GM12878 (cell line): ENCODE measurements at regions not wholly inside any gene's neighbourhood (a gene's known extent, or its start where the extent isn't known, plus 50 kb on each side); places are given as distances from the start of the nearest gene placed in this dataset.

Experiments
- ATAC-seq: fragments of 200-7000 bp; cut with Tn5 transposase; 3 replicates; pipeline ENCODE4 v1.9.1; 2020; ENCODE audit warnings: mild to moderate bottlenecking, moderate library complexity
- BruUV-seq: library from RNA; stranded (reverse); fragments of 400-500 nt; replicated peaks from 2 replicates; lab custom pipeline; 2021; lab: Mats Ljungman, UMichigan
- CTCF ChIA-PET: fragments of 300-600 bp; sonication (Branson Sonifier 250); formaldehyde crosslinking; extraction: SDS; loops from one replicate; lab custom pipeline; 2021; ENCODE audit warnings: inconsistent platforms; lab: Yijun Ruan, JAX
- POLR2A ChIA-PET: fragments of 350-600 bp; formaldehyde crosslinking; extraction: SDS; loops from one replicate; lab custom pipeline; 2021; ENCODE audit warnings: inconsistent platforms; lab: Charles Lee
- RAD21 ChIA-PET: fragments of 300-600 bp; sonication (Branson Sonifier 250); formaldehyde crosslinking; loops from one replicate; lab custom pipeline; 2023; ENCODE audit warnings: antibody characterized with exemption; ENCODE audit not compliant: unreplicated experiment; lab: Charles Lee
- SMC1A ChIA-PET: fragments of 300-600 bp; sonication (Branson Sonifier 250); formaldehyde crosslinking; loops from one replicate; lab custom pipeline; 2023; ENCODE audit not compliant: unreplicated experiment, uncharacterized antibody; lab: Charles Lee
- DNase-seq: peaks from one replicate; pipeline ENCODE4 v3.0.0-alpha.2; 2011; ENCODE audit warnings: low read depth, low spot score
- FAIRE-seq: peaks from 3 replicates; lab custom pipeline; 2011; peaks lifted over from hg19 to GRCh38; lab: Jason Lieb, UNC
- H2AFZ ChIP-seq: 2 replicates; pipeline ENCODE4 v1.6.0; 2011; ENCODE audit warnings: low read depth, low read length, control low read depth; ENCODE audit not compliant: control insufficient read depth
- H3K27ac ChIP-seq: 2 replicates; pipeline ENCODE4 v1.5.1; 2011; ENCODE audit warnings: control low read depth; ENCODE audit not compliant: control insufficient read depth, insufficient read depth
- H3K27me3 ChIP-seq, 2 experiments: replicated peaks in 1 of 2; 2 replicates each; pipeline versions ENCODE4 v1.6.0 to v1.6.1; 2011; ENCODE audit warnings: low read length in 1 of 2; ENCODE audit not compliant: control insufficient read depth in 2 of 2, insufficient read depth in 2 of 2
- H3K36me3 ChIP-seq, 2 experiments: 2 replicates each; pipeline ENCODE4 v1.5.1; 2011; ENCODE audit warnings: low read length in 1 of 2; ENCODE audit not compliant: control insufficient read depth in 2 of 2, insufficient read depth in 2 of 2
- H3K4me1 ChIP-seq: 2 replicates; pipeline ENCODE4 v1.6.1; 2011; ENCODE audit warnings: mild to moderate bottlenecking, low read length, moderate library complexity, mixed read lengths; ENCODE audit not compliant: control insufficient read depth, insufficient read depth
- H3K4me2 ChIP-seq: 2 replicates; pipeline ENCODE4 v1.6.0; 2011; ENCODE audit warnings: control low read depth; ENCODE audit not compliant: control insufficient read depth, insufficient read depth
- H3K4me3 ChIP-seq: fragments of 200-600 bp; sonication (generic); 2 replicates; pipeline ENCODE4 v1.5.1; 2016
- H3K79me2 ChIP-seq: 2 replicates; pipeline ENCODE4 v1.6.0; 2011; ENCODE audit warnings: low read length; ENCODE audit not compliant: control insufficient read depth, insufficient read depth
- H3K9ac ChIP-seq: 2 replicates; pipeline ENCODE4 v1.8.0; 2011; ENCODE audit warnings: low read length, control low read depth, mixed read lengths; ENCODE audit not compliant: control insufficient read depth, insufficient read depth
- H3K9me3 ChIP-seq: replicated peaks from 3 replicates; pipeline ENCODE4 v1.5.1; 2011; ENCODE audit warnings: mild to moderate bottlenecking, low read length; ENCODE audit not compliant: control insufficient read depth, insufficient read depth
- H4K20me1 ChIP-seq: 2 replicates; pipeline ENCODE4 v1.6.0; 2011; ENCODE audit not compliant: control insufficient read depth, insufficient read depth
- BRCA1 ChIP-seq: IDR thresholded peaks from 2 replicates; pipeline ENCODE4 v1.6.1; 2011; ENCODE audit warnings: low read depth, low read length, improper control_type of control experiment
- CREB1 ChIP-seq: IDR thresholded peaks from 2 replicates; pipeline ENCODE4 v1.6.1; 2012; ENCODE audit warnings: low read depth, mild to moderate bottlenecking, inconsistent platforms
- E2F4 ChIP-seq: IDR thresholded peaks from 2 replicates; pipeline ENCODE4 v1.6.1; 2012; ENCODE audit warnings: low read depth, low read length, improper control_type of control experiment
- EP300 ChIP-seq, 2 experiments: fragments of 150-350 bp in 1 of 2; IDR thresholded peaks; 2 replicates each; pipeline ENCODE4 v1.6.1; 2011 to 2012; ENCODE audit warnings: low read depth in 2 of 2, low read length in 2 of 2, borderline replicate concordance in 1 of 2, improper control_type of control experiment in 1 of 2, inconsistent platforms in 1 of 2; ENCODE audit not compliant: control insufficient read depth in 1 of 2
- ETV6 ChIP-seq, 2 experiments: fragments of 450-650 bp in 1 of 2; IDR thresholded peaks in 1 of 2; conservative IDR thresholded peaks in 1 of 2; 2 replicates each; pipeline ENCODE4 v1.6.1; 2014; ENCODE audit warnings: antibody characterized with exemption in 1 of 2, borderline replicate concordance in 1 of 2, low read depth in 1 of 2, mild to moderate bottlenecking in 1 of 2, moderate library complexity in 1 of 2
- MEF2A ChIP-seq: IDR thresholded peaks from 2 replicates; pipeline ENCODE4 v1.6.1; 2011; ENCODE audit warnings: low read depth, mild to moderate bottlenecking, low read length, moderate library complexity; ENCODE audit not compliant: insufficient read depth
- MYC ChIP-seq: IDR thresholded peaks from 2 replicates; pipeline ENCODE4 v1.6.1; 2011; ENCODE audit warnings: mild to moderate bottlenecking, low read length, moderate library complexity, inconsistent platforms; ENCODE audit not compliant: insufficient read depth, insufficient replicate concordance, insufficient read length, severe bottlenecking
- NBN ChIP-seq: fragments of 450-650 bp; IDR thresholded peaks from 2 replicates; pipeline ENCODE4 v1.6.1; 2016
- RB1 ChIP-seq: fragments of 450-650 bp; formaldehyde crosslinking; IDR thresholded peaks from 2 replicates; pipeline ENCODE4 v1.6.1; 2017; ENCODE audit warnings: mild to moderate bottlenecking, borderline replicate concordance
- SKIL ChIP-seq: fragments of 450-650 bp; IDR thresholded peaks from 2 replicates; pipeline ENCODE4 v1.6.1; 2017; ENCODE audit warnings: mild to moderate bottlenecking, low read depth, inconsistent platforms; ENCODE audit not compliant: poor library complexity, severe bottlenecking
- SPI1 ChIP-seq: IDR thresholded peaks from 2 replicates; pipeline ENCODE4 v1.6.1; 2011; ENCODE audit warnings: low read depth, mild to moderate bottlenecking, low read length, moderate library complexity, borderline replicate concordance; ENCODE audit not compliant: insufficient read depth
- SUPT20H ChIP-seq: IDR thresholded peaks from 2 replicates; pipeline ENCODE4 v1.6.1; 2011; ENCODE audit warnings: low read depth, mild to moderate bottlenecking, low read length, moderate library complexity, borderline replicate concordance; ENCODE audit not compliant: control insufficient read depth
- USF1 ChIP-seq: IDR thresholded peaks from 2 replicates; pipeline ENCODE4 v1.6.1; 2011; ENCODE audit warnings: borderline replicate concordance, low read depth, mild to moderate bottlenecking, moderate library complexity, mixed read lengths, low read length; ENCODE audit not compliant: insufficient read depth; ENCODE audit errors: extremely low read length
- YY1 ChIP-seq: IDR thresholded peaks from 2 replicates; pipeline ENCODE4 v1.6.1; 2011; ENCODE audit warnings: low read depth, mild to moderate bottlenecking, low read length
- ZNF217 ChIP-seq: fragments of 450-650 bp; IDR thresholded peaks from 2 replicates; pipeline ENCODE4 v1.6.1; 2017; ENCODE audit warnings: antibody characterized with exemption, mild to moderate bottlenecking
- ZNF24 ChIP-seq: fragments of 450-650 bp; IDR thresholded peaks from 2 replicates; pipeline ENCODE4 v1.6.1; 2017; ENCODE audit warnings: antibody characterized with exemption, mild to moderate bottlenecking
- ZZZ3 ChIP-seq: IDR thresholded peaks from 2 replicates; pipeline ENCODE4 v1.6.1; 2011; ENCODE audit warnings: low read depth; ENCODE audit not compliant: control insufficient read depth, insufficient read length
- WGBS: methylation state at CpG from one replicate; pipeline ENCODE4 v1.1.6; 2016; ENCODE audit warnings: low lambda C conversion rate; ENCODE audit not compliant: insufficient replicate concordance, insufficient coverage; ENCODE audit errors: missing lambda C conversion rate; 5-methylcytosine and 5-hydroxymethylcytosine counted together
- in situ Hi-C: fragments of 300-500 bp; cut with MboI; formaldehyde crosslinking; loops from 9 replicates; pipeline ENCODE4 v1.14.3; 2018; ENCODE audit warnings: mixed read lengths
- intact Hi-C: fragments of 100-400 bp; cut with micrococcal nuclease; formaldehyde crosslinking; loops from one replicate; pipeline ENCODE4 v1.14.2; 2022; ENCODE audit not compliant: unreplicated experiment

GRCh38 chr17:31787857-31788570, 71.0 kb downstream of the COPRS start:
- RAD21 ChIA-PET: no interaction called here
- no peak overlapping the region for H3K4me3 ChIP-seq
- H3K27ac ChIP-seq: no peak overlapping the region
- no peak for ATAC-seq
- no peaks in the 10 kb centered on the region; the same call in 1 of the 2 replicates for H4K20me1 ChIP-seq
- in situ Hi-C loops (no loop called here), intact Hi-C loops (no loop called here)
- SMC1A ChIA-PET: interaction anchor here (1.0 kb wide), 1 partner anchor 13 kb away, joined by 3 read pairs; no protein-coding TSS in a partner anchor
- H3K4me2 ChIP-seq: no peak overlapping the region
- WGBS: 1% methylated on average over 7 of the region's 7 CpGs
- no peaks in the 10 kb centered on the region for H3K27me3 ChIP-seq
- CTCF ChIA-PET: interaction anchor here (2.0 kb wide), 1 partner anchor 253 kb away, joined by 5 read pairs; no protein-coding TSS in a partner anchor
- H3K36me3 ChIP-seq: no peaks in the 10 kb centered on the region
- no peaks in the 10 kb centered on the region for H3K79me2 ChIP-seq
- no TSS peak for BruUV-seq
- FAIRE-seq: no peak
- no peaks in the 10 kb centered on the region for H3K9me3 ChIP-seq
- H2AFZ ChIP-seq: no peak overlapping the region
- no peak overlapping the region for H3K9ac ChIP-seq
- no peak for DNase-seq
- POLR2A ChIA-PET: interaction anchor here (0.7 kb wide), 1 partner anchor 11 kb away, joined by 6 read pairs; no protein-coding TSS in a partner anchor
- H3K4me1 ChIP-seq: peaks cover 6% of the 10 kb centered on the region; the same call in 1 of the 2 replicates
- TF ChIP-seq BRCA1 (no peak), USF1 (no peak), ZZZ3 (no peak), NBN (no peak), MYC (no peak), E2F4 (no peak), CREB1 (no peak), ZNF24 (no peak), ETV6 (conservative IDR thresholded peaks at IDR 0.05 in 1 of 2, IDR thresholded peaks at IDR 0.05 in 1 of 2; ENCODE audit: borderline replicate concordance in 1 of 2, low read depth in 1 of 2) (no peak), SUPT20H (no peak), SKIL (no peak), YY1 (no peak), MEF2A (no peak), SPI1 (no peak), ZNF217 (no peak), RB1 (no peak), EP300 (IDR thresholded peaks at IDR 0.05; ENCODE audit: borderline replicate concordance in 1 of 2, control insufficient read depth in 1 of 2, low read depth in 2 of 2, low read length in 2 of 2) (no peak)
